ENCODE measurements at regions not wholly inside any gene's neighbourhood (a gene's known extent, or its start where the extent isn't known, plus 50 kb on each side); places are given as distances from the start of the nearest gene placed in this dataset.

DNA sequence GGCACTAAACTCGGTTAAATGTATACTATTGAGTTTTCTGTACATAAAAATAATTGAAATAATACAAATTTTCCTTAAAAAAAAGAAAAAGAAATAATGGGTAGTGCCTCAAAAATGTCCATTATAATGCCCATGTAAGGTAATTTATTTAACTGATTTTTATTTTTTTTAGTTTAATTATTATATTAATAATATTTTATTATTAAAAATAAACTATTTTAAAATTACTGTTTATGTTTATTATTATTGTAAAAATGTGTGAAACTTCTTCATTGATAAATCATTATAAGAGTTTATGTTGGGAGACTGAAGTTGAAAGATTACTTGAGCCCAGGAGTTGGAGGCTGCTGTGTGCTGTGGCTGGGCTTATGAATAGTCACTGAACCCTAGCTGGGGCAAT is 925.5 kb upstream of the EPHA7 start:
- Histone ChIP-seq H3K27ac (ENCODE audit: extremely low read length, insufficient read depth, low read length) (no peak overlapping the region), H3K9me3 (ENCODE audit: low read length) (no peaks in the 10 kb centered on the region), H3K27me3 (ENCODE audit: control insufficient read depth in 1 of 2, insufficient read depth in 2 of 2, low read length in 2 of 2) (no peaks in the 10 kb centered on the region), H3K4me1 (ENCODE audit: insufficient read depth, low read length) (no peaks in the 10 kb centered on the region), H4K20me1 (ENCODE audit: insufficient read depth, low read length) (no peaks in the 10 kb centered on the region), H3K4me2 (ENCODE audit: low read depth, low read length) (no peak overlapping the region), H2AFZ (ENCODE audit: low read length) (no peak overlapping the region), H3K36me3 (replicated peaks in 1 of 2; ENCODE audit: control insufficient read depth in 1 of 2, insufficient read depth in 2 of 2, low read length in 2 of 2) (no peaks in the 10 kb centered on the region), H3K79me2 (ENCODE audit: insufficient read depth, low read length) (no peaks in the 10 kb centered on the region), H3K9ac (ENCODE audit: insufficient read depth, low read depth, low read length) (no peak overlapping the region), H3K4me3 (replicated peaks in 1 of 3; ENCODE audit: insufficient read depth in 1 of 3, low read depth in 2 of 3, low read length in 3 of 3) (no peak overlapping the region)
- 9% methylated on average over 1 of the region's 1 CpG for WGBS (ENCODE audit: low lambda C conversion rate)
- CTCF ChIA-PET (ENCODE audit: low intra/inter-chr PET ratio, low total read pairs) = no interaction called here
- ATAC-seq (no peak), DNase-seq (ENCODE audit: low spot score) (no peak), FAIRE-seq (no peak)
- in situ Hi-C loops (cut with HindIII; ENCODE audit: extremely low pct_ligation_motif_present, low pct_unique_long_range_greater_than_20kb) = no loop called here
- intact Hi-C loops (cut with micrococcal nuclease; ENCODE audit: unreplicated experiment) = no loop called here
- POLR2A ChIA-PET = no interaction called here
- BruUV-seq (replicated peaks) = no TSS peak
- TF ChIP-seq GTF3A (CRISPR knock-in tag; conservative IDR thresholded peaks at IDR 0.05) (no peak), SMARCE1 (IDR thresholded peaks at IDR 0.05; ENCODE audit: borderline replicate concordance) (no peak), RBFOX2 (IDR thresholded peaks at IDR 0.05; ENCODE audit: low read depth, low read length) (no peak), HNF4A (CRISPR knock-in tag; IDR thresholded peaks at IDR 0.05) (no peak), ZBTB49 (CRISPR knock-in tag; IDR thresholded peaks at IDR 0.05; ENCODE audit: borderline replicate concordance) (no peak), ZNF781 (CRISPR knock-in tag; IDR thresholded peaks at IDR 0.05; ENCODE audit: borderline replicate concordance, not compliant biosample characterization) (no peak), ZNF572 (CRISPR knock-in tag; IDR thresholded peaks at IDR 0.05) (no peak), ATF5 (CRISPR knock-in tag; IDR thresholded peaks at IDR 0.05; ENCODE audit: low read depth) (no peak), NR2F6 (IDR thresholded peaks at IDR 0.05) (no peak), NR2F6 (CRISPR knock-in tag; IDR thresholded peaks at IDR 0.05) (no peak), CENPX (CRISPR knock-in tag; IDR thresholded peaks at IDR 0.05) (no peak)
- TF ChIP-seq, protein P1, sequence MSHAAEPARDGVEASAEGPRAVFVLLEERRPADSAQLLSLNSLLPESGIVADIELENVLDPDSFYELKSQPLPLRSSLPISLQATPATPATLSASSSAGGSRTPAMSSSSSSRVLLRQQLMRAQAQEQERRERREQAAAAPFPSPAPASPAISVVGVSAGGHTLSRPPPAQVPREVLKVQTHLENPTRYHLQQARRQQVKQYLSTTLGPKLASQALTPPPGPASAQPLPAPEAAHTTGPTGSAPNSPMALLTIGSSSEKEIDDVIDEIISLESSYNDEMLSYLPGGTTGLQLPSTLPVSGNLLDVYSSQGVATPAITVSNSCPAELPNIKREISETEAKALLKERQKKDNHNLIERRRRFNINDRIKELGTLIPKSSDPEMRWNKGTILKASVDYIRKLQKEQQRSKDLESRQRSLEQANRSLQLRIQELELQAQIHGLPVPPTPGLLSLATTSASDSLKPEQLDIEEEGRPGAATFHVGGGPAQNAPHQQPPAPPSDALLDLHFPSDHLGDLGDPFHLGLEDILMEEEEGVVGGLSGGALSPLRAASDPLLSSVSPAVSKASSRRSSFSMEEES (CRISPR knock-in tag; IDR thresholded peaks at IDR 0.05) = no peak
- TF ChIP-seq, protein P2, sequence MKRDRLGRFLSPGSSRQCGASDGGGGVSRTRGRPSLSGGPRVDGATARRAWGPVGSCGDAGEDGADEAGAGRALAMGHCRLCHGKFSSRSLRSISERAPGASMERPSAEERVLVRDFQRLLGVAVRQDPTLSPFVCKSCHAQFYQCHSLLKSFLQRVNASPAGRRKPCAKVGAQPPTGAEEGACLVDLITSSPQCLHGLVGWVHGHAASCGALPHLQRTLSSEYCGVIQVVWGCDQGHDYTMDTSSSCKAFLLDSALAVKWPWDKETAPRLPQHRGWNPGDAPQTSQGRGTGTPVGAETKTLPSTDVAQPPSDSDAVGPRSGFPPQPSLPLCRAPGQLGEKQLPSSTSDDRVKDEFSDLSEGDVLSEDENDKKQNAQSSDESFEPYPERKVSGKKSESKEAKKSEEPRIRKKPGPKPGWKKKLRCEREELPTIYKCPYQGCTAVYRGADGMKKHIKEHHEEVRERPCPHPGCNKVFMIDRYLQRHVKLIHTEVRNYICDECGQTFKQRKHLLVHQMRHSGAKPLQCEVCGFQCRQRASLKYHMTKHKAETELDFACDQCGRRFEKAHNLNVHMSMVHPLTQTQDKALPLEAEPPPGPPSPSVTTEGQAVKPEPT (CRISPR knock-in tag; IDR thresholded peaks at IDR 0.05; ENCODE audit: low read depth) = no peak
- TF ChIP-seq, protein P3, sequence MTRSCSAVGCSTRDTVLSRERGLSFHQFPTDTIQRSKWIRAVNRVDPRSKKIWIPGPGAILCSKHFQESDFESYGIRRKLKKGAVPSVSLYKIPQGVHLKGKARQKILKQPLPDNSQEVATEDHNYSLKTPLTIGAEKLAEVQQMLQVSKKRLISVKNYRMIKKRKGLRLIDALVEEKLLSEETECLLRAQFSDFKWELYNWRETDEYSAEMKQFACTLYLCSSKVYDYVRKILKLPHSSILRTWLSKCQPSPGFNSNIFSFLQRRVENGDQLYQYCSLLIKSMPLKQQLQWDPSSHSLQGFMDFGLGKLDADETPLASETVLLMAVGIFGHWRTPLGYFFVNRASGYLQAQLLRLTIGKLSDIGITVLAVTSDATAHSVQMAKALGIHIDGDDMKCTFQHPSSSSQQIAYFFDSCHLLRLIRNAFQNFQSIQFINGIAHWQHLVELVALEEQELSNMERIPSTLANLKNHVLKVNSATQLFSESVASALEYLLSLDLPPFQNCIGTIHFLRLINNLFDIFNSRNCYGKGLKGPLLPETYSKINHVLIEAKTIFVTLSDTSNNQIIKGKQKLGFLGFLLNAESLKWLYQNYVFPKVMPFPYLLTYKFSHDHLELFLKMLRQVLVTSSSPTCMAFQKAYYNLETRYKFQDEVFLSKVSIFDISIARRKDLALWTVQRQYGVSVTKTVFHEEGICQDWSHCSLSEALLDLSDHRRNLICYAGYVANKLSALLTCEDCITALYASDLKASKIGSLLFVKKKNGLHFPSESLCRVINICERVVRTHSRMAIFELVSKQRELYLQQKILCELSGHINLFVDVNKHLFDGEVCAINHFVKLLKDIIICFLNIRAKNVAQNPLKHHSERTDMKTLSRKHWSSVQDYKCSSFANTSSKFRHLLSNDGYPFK (CRISPR knock-in tag; IDR thresholded peaks at IDR 0.05; ENCODE audit: borderline replicate concordance) = no peak

Measured in HepG2 (cell line).